Ovary (tissue), 3 donors: ENCODE measurements at regions not wholly inside any gene's neighbourhood (a gene's known extent, or its start where the extent isn't known, plus 50 kb on each side); places are given as distances from the start of the nearest gene placed in this dataset.

Experiments
- CTCF ChIP-seq, 3 donors: fragments of 450-650 bp in 2 of 3; fragments of 200-600 bp in 1 of 3; IDR thresholded peaks; one replicate each; pipeline versions ENCODE4 v1.5.1 to v1.8.0; 2016 to 2022; ENCODE audit warnings: antibody characterized with exemption in 3 of 3, mild to moderate bottlenecking in 1 of 3
- EP300 ChIP-seq: sonication (generic); formaldehyde crosslinking; IDR thresholded peaks from one replicate; pipeline ENCODE4 v1.6.1; 2017; ENCODE audit warnings: antibody characterized with exemption
- POLR2A ChIP-seq: fragments of 450-650 bp; IDR thresholded peaks from one replicate; pipeline ENCODE4 v1.6.1; 2017; ENCODE audit warnings: antibody characterized with exemption, mild to moderate bottlenecking, moderate library complexity
- donor health status: DM: no; HTN: no; CAD: no.

GRCh38 chr7:110058401-110058800 lies 1032.5 kb upstream of the LRRN3 start:
- TF ChIP-seq CTCF (IDR thresholded peaks at IDR 0.05) (no peak), POLR2A (no peak), EP300 (no peak)
